HG03354 (cell line): ENCODE measurements at regions not wholly inside any gene's neighbourhood (a gene's known extent, or its start where the extent isn't known, plus 50 kb on each side); places are given as distances from the start of the nearest gene placed in this dataset.
"Not testable (repeated sequence)": the region's sequence is repeated elsewhere in the genome, so short reads cannot be mapped to it uniquely, and the experiment has no call there.

Experiments
- ATAC-seq: cut with Tn5 transposase; IDR thresholded peaks from one replicate; pipeline ENCODE4 v1.9.1; 2021; ENCODE audit warnings: mild to moderate bottlenecking; ENCODE audit not compliant: unreplicated experiment, poor library complexity, severe bottlenecking

DNA sequence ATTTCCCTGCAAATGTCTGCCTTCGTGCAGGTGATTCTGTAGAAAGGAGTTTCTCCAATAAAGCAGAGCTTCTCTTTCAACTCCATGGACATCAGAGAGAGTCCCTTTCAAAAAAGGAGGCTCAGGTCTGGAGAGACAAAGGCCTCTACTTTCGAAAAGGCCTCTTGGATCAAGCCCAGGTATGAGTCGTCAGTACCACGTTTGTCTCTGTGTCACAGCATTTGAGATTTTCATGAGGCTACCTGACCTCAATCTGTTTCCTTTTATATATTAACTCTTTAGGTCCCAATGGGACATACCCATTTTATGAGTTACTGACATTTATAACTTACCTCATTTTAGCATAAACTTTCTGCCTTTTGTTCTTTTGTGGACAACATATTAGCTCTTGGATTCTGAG is 290.8 kb downstream of the RPAP3 start:
- no peak for ATAC-seq

DNA sequence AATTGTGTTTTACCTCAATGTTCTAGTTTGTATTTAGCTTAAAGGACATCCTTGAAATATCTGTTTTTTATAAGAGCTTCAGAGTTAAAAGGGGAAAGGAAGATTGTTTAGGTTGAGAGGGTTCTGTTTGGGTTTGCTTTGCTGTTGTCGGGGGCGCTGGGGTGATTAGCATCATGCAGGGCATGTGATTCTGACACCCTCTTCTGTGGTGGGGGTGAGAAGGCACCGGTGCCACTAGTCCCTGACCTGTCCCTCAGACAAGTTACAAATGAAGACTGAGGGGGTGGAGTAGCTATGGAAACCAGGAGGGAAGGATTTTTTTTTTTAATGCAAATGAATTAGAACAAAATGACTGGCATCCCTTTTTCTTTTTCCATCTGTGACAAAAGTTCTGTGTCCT is 291.3 kb downstream of the RPAP3 start:
- ATAC-seq = no peak

- no peak for ATAC-seq
Measured at GRCh38 chr12:47413806-47414205, 292.0 kb downstream of the RPAP3 start.

DNA sequence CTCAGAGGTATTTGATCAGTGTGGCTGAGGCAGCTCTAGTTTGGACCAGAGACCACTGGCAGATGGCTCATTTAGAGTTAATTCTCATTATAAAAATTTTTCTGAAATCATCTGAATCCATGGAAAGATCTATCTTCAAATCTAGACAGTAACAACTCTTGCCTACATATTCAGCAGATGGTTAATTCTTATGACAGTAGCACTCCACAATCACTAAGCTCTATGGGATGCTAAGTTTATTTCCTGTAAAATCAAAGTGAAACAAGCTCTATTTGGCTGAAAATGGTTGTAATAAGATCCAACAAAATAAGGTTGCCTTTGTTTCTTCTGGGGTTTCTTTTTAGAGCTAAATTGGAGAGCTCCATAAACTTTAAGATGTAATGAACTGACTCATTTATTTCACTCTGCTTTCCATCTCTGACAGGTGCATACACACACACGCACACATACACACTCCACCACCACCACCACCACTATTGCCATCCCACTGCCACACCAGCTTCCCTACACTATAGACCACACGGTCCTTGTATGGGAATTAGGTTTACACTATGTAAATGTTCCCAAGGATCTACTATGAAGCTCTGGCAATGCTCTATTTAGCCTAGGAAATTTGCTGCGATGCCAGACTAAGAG is 293.1 kb downstream of the RPAP3 start:
- no peak for ATAC-seq

- ATAC-seq = no peak
Measured at GRCh38 chr12:47411966-47412365, 293.9 kb downstream of the RPAP3 start.

GRCh38 chr12:47410862-47411261 is 295.0 kb downstream of the RPAP3 start:
- ATAC-seq = no peak

DNA sequence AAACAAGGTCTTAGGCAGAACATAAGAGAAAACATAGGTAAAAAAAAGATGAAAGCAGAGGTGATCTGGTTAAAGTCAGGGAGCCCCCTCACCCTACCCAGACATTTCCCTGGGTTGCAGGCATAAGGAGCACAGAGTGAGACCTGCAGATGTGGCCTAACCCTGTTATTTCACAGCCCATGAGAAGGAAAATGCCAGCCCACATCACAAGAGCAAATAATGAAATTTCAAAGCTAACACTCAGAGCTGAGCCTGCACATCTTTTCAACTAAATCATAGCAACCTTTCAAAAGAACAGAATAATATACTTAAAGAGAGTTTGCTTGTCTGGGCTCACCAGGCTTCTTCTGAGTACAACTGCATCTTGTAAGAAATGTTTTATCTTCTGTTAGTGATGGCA is 295.4 kb downstream of the RPAP3 start:
- no peak for ATAC-seq

GRCh38 chr12:47409310-47409987 is 296.4 kb downstream of the RPAP3 start:
- no peak for ATAC-seq

DNA sequence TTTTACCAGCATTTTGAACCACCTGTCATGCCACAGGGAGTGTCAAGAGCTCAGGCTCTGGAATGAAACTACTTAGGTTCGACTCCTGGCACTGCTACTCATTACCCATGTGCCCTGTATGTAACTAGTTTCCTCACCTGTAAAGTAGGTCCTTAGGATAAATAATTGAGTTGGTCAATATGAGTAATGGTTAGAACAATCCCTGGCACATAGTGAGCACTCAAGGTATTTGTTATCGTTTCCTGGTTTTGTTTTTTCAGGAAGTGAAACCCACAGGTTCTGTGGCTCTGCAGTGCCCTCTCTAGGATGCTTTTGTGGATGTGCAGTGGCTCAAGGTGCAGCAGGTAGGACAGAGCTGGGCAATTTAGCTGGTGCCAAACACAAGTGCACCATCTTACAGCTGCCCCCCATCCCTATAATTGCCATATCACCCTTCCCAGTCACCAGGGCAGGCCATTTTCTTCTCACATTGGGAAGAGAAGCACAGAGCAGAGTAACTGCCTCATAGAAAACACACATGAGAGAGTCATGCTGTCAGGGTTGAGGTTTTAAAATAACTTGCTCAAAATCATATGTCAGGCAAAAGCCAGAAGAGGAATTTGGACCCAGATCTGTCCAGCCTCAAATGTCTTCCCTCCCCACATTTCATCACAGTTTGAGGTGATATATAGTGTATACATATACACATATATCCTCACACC is 297.5 kb downstream of the RPAP3 start:
- ATAC-seq = peak; percentile 93

DNA sequence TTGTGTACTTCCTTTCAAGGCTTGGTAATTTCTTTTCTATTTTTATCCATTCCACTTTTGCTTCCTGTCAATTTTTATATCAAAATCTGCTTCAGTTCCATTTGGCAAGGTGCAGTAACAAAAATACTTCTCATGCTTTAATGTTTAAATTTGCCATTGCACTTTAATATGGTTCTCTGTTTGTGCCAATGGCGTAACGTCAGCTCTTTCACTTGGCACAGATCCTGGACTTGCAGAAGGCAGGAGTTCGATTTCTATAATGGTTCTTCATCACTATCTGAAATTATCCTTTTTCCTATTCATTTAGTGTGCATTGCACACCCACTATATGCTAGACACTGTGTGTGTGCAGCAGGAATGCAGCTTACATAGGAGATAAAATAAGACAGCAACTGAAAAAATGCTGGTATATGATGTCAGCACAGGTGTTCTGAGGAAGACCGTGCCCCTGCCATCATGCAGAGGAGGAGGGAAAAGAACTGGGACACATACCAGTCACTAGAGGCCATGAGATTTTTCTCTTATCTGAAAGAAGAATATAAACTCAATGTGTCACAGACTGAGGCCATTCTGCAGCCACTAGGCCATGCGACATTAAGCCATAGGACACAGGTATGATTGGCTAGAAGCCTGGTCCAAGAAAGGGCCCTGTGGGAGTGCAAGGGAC is 298.2 kb downstream of the RPAP3 start:
- ATAC-seq = no peak

DNA sequence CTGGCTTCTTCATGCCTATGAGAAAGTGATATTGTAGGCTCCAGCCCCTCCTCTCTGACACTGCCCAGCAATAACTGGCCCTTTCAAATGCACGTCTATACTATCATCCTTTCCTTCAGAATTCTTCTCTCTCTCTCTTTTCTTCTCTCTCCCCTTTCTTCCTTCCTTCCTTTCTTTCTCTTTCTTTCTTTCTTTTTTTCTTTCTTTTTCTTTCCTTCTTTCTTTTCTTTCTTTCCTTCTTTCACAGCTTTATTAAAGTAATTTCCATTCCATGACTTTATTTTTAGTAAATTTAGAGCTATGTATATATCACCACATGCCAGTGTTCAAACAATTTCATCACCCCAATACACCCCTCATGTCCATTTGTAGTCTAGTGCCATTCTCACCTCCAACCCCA is 302.1 kb downstream of the RPAP3 start:
- ATAC-seq = no peak

DNA sequence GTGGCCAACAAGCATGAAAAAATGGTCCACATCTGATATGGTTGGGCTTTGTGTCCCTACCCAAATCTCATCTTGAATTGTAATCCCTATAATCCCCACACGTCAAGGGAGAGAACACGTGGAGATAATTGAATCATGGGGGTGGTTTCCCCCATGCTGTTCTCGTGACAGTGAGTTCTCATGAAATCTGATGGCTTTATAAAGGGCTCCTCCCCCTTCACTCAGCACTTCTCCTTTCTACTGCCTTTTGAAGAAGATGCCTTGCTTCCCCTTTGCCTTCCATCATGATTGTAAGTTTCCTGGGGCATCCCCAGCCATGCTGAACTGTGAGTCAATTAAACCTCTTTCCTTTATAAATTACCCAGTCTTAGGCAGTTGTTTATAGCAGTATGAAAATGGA is 304.6 kb downstream of the RPAP3 start:
- not testable (repeated sequence) for ATAC-seq

DNA sequence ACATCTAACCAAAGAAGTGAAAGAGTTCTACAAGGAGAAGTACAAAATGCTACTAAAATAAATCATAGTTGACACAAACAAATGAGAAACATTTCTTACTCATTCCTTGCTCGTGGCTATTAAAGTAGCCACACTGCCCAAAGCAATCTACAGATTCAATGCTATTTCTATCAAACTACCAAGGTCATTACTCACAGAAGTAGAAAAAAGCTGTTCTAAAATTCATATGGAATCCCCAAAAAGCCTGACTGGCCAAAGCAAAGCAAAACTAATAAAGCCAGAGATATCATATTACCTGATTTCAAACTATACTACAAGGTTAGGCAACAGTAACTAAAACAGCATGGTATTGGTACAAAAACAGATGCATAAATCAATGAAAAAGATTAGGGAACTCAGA is 305.6 kb downstream of the RPAP3 start:
- no peak for ATAC-seq

DNA sequence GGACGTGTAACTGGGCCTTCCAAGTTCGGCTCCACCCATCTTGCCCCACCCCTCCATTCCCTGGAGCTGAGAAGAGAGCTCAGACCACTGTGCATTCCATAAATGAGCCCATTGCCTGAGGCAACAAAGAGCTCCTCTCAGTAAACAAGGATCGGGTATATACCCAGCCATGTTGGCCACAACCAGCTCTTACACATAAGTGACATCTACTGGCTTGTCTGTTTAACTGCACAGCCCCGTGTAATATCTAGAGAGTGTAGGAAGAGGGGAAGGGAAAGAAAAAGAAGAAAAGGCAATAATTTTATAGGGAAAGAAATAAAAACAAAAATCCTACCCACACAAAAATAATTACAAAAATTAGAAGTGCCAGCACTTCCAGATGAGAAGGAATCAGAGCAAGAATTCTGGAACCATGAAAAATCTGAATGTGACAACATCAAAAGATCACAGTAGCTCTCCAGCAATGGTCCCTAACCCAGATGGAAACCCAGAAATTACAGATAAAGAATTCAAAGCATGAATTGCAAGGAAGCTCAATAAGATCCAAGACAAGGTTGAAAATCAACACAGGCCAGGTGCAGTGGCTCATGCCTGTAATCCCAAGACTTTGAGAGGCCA is 308.1 kb downstream of the RPAP3 start:
- ATAC-seq = peak; percentile 59

DNA sequence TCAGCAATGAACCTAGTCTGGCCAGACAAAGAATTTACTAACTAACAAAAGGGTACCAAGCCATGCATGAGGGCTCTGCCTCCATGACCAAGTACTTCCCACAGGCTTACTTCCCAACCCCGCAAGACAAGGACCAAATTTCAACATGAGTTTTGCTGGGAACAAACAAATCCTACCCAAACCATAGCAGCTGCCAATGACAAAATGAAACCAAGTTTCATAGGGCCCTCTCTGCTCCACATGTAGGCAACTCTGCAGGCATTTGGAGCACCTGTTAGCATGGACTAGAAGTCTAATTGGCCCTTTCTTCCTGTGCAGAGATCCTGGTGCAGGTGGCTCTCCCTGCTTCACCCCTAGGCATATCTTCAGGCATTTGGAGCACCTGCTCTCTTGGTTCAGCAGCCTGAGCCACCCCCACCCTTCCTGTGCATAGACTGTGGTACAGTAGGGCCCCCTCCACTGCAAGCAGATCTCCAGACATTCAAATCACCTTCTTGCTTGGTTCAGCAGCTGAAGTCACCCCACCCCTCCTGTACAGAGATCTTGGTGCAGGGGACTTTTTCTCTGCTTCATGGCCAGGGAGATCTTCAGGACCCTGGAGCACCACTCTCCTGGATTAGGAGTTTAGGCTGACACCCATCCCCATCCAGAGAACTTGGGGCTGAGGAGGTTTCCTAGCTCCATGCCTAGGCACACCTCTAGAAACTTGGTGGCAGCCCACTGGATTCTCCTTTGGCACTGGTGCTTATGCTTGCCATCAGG is 308.7 kb downstream of the RPAP3 start:
- ATAC-seq = peak; percentile 23

DNA sequence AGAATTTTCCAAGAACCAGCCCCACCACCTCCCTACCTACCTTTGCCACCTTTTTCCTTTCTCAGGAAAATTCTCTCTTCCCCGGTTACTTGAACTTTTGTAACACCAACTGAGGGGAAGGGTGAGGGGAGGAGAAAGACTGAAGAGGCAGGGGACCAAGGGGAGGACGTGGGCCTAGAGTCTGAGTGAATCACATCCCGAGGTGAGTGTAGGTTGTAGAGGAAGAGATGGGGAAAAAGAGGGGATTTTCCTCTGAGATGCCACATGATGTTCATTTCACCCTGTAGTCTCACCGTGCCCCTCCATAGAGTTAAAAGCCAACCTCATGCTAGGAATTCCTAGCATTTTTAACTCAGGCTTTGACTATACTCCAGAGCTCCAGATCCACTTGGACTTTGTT is 311.8 kb downstream of the RPAP3 start:
- no peak for ATAC-seq

DNA sequence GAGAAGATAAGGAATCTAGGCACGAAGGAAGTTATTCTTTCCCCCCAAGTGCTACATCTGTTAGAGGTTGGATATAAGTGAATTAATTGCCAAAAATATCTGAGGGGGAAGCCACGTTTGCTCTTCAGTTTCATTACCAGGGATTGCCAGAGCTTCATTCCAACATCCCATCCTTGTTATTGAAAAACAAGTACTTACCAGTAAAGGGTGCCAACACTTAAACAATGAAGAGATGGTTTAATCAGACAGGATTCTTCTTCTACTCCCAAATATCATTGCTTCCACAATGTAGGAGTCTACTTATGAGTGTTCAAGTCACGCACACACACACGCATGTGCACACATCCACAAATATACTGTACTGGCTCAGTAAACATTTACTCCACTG is 312.4 kb downstream of the RPAP3 start:
- ATAC-seq = no peak

DNA sequence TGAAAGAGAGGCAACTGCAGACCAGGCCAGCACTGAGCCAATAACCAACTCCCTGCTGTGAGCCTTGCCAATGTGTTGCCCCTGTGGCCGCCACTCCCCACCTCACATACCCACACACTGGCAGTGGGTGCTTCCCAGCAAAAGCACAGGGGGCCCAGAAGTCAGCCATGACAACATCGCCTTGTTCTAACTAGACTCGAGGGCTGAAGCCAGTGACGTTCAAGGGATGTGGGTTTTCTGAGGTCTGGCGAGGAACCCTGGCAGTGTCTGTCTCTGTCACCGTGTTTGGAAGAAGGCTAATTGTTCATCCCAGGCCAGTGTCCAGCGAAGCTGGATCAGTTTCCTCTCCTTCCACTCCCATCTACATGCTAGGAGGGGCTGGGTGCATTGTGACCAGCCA is 311.8 kb upstream of the AMIGO2 start:
- no peak for ATAC-seq

GRCh38 chr12:47388712-47389111 is 309.0 kb upstream of the AMIGO2 start:
- no peak for ATAC-seq

DNA sequence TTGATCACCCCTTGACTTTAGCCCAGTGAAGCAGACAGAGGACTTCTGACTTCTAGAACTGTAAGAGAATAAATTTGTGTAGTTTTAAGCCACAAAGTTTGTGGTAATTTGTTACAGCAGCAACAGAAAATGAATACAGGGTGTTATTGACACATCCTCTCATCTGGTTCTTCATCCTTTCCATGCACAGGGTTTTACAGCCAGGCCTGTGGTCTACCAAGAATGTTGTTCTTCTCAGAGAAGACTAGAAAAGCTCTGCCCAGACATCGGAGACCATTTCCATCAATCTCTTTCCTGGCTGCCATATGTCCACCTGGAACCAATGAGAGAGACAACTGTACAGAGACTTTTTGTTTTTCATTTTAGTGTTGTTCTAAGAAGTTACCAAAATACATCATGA is 308.2 kb upstream of the AMIGO2 start:
- ATAC-seq = no peak
